Panc1 (cell line): ENCODE measurements at regions not wholly inside any gene's neighbourhood (a gene's known extent, or its start where the extent isn't known, plus 50 kb on each side); places are given as distances from the start of the nearest gene placed in this dataset.

ENCODE experiments used
- ATAC-seq: fragments of 200-7000 bp; cut with Tn5 transposase; 2 replicates; pipeline ENCODE4 v1.9.1; 2020; ENCODE audit warnings: mild to moderate bottlenecking, moderate library complexity
- BruUV-seq: library from RNA; stranded (reverse); fragments of 400-500 nt; replicated peaks from 2 replicates; lab custom pipeline; 2021; lab: Mats Ljungman, UMichigan
- CTCF ChIA-PET: fragments of 300-600 bp; sonication (Branson Sonifier 250); formaldehyde crosslinking; loops from one replicate; lab custom pipeline; 2022; ENCODE audit warnings: antibody characterized with exemption; lab: Charles Lee
- POLR2A ChIA-PET: fragments of 300-600 bp; sonication (Branson Sonifier 250); formaldehyde crosslinking; loops from one replicate; lab custom pipeline; 2022; ENCODE audit warnings: antibody characterized with exemption; lab: Charles Lee
- DNase-seq: peaks from one replicate; pipeline ENCODE4 v3.0.0-alpha.2; 2010; ENCODE audit warnings: low read depth, low spot score
- H3K27ac ChIP-seq: 2 replicates; pipeline ENCODE4 v1.5.1; 2011; ENCODE audit warnings: mild to moderate bottlenecking, low read length, inconsistent platforms
- H3K27me3 ChIP-seq: fragments of 200-500 bp; sonication (Bioruptor generic); 2 replicates; pipeline ENCODE4 v1.6.0; 2014; ENCODE audit warnings: low read length, inconsistent platforms; ENCODE audit not compliant: control insufficient read depth, insufficient read depth
- H3K36me3 ChIP-seq: fragments of 200-500 bp; sonication (Bioruptor generic); 2 replicates; pipeline ENCODE4 v1.5.1; 2014; ENCODE audit warnings: inconsistent platforms, mild to moderate bottlenecking, low read length, moderate library complexity; ENCODE audit not compliant: control insufficient read depth, insufficient read depth
- H3K4me1 ChIP-seq: 2 replicates; pipeline ENCODE4 v1.5.1; 2011; ENCODE audit warnings: inconsistent platforms, mild to moderate bottlenecking, low read length, moderate library complexity; ENCODE audit not compliant: control insufficient read depth, insufficient read depth
- H3K4me3 ChIP-seq, 2 experiments: 2 replicates each; pipeline ENCODE4 v1.5.1; 2011 to 2012; ENCODE audit warnings: low read depth in 2 of 2, low read length in 2 of 2, mild to moderate bottlenecking in 2 of 2, inconsistent platforms in 1 of 2, moderate library complexity in 1 of 2
- H3K9me3 ChIP-seq: fragments of 200-500 bp; sonication (Bioruptor generic); 2 replicates; pipeline ENCODE4 v1.5.1; 2014; ENCODE audit warnings: low read depth, mild to moderate bottlenecking, inconsistent platforms, low read length, moderate library complexity; ENCODE audit not compliant: control insufficient read depth, insufficient read depth
- CTCF ChIP-seq: fragments of 450-650 bp; IDR thresholded peaks from 2 replicates; pipeline ENCODE4 v1.5.1; 2017; ENCODE audit warnings: mild to moderate bottlenecking
- POLR2AphosphoS5 ChIP-seq: IDR thresholded peaks from 2 replicates; pipeline ENCODE4 v1.6.1; 2012; ENCODE audit warnings: mild to moderate bottlenecking, low read depth, low read length, moderate library complexity
- REST ChIP-seq, 2 experiments: IDR thresholded peaks; 2 replicates each; pipeline ENCODE4 v1.6.1; 2011 to 2012; ENCODE audit warnings: low read depth in 2 of 2, control low read depth in 1 of 2, low read length in 1 of 2, mild to moderate bottlenecking in 1 of 2, moderate library complexity in 1 of 2; ENCODE audit not compliant: insufficient read depth in 1 of 2
- SIN3A ChIP-seq: IDR thresholded peaks from 2 replicates; pipeline ENCODE4 v1.6.1; 2012; ENCODE audit warnings: low read depth, mild to moderate bottlenecking, low read length, moderate library complexity, borderline replicate concordance; ENCODE audit not compliant: insufficient read depth
- TCF7L2 ChIP-seq: IDR thresholded peaks from 2 replicates; pipeline ENCODE4 v1.6.1; 2011; ENCODE audit warnings: mild to moderate bottlenecking, low read depth, low read length, inconsistent platforms
- in situ Hi-C: cut with HindIII; loops from 2 replicates; pipeline ENCODE4 v1.10.0; 2016; ENCODE audit warnings: low sequenced_read_pairs, low pct_unique_long_range_greater_than_20kb
- intact Hi-C: fragments of 100-400 bp; cut with micrococcal nuclease; formaldehyde crosslinking; loops from one replicate; pipeline ENCODE4 v1.10.0; 2022; ENCODE audit not compliant: unreplicated experiment

- ChIA-PET POLR2A (no interaction called here), CTCF (no interaction called here)
- BruUV-seq, result no TSS peak
- Histone ChIP-seq H3K36me3 (no peaks in the 10 kb centered on the region), H3K27ac (no peak overlapping the region), H3K9me3 (no peaks in the 10 kb centered on the region), H3K27me3 (no peaks in the 10 kb centered on the region), H3K4me1 (no peaks in the 10 kb centered on the region), H3K4me3 (no peak overlapping the region)
- no peak for ATAC-seq
- in situ Hi-C loops (no loop called here), intact Hi-C loops (no loop called here)
- TF ChIP-seq REST (IDR thresholded peaks at IDR 0.05; ENCODE audit: insufficient read depth in 1 of 2, low read depth in 2 of 2, low read length in 1 of 2) (no peak), CTCF (no peak), TCF7L2 (no peak), SIN3A (no peak), POLR2AphosphoS5 (no peak)
- DNase-seq, result no peak
Measured at GRCh38 chr3:194013928-194014327, 122.0 kb upstream of the HES1 start.

- no peak overlapping the region for H3K4me3 ChIP-seq
- H3K36me3 ChIP-seq, result no peaks in the 10 kb centered on the region
- no peaks in the 10 kb centered on the region for H3K4me1 ChIP-seq
- BruUV-seq, result no TSS peak
- DNase-seq (no peak), ATAC-seq (no peak)
- no peaks in the 10 kb centered on the region for H3K9me3 ChIP-seq
- no peak for TF ChIP-seq SIN3A
- no peak for TF ChIP-seq CTCF
- TF ChIP-seq TCF7L2, result no peak
- H3K27me3 ChIP-seq, result no peaks in the 10 kb centered on the region
- ChIA-PET POLR2A (no interaction called here), CTCF (no interaction called here)
- in situ Hi-C loops, result no loop called here
- peak overlapping the region; percentile 5; the same call in 1 of the 2 replicates for H3K27ac ChIP-seq
- intact Hi-C loops, result no loop called here
Measured at GRCh38 chr3:194014756-194015155, 121.2 kb upstream of the HES1 start.
